ENCODE measurements at regions not wholly inside any gene's neighbourhood (a gene's known extent, or its start where the extent isn't known, plus 50 kb on each side); places are given as distances from the start of the nearest gene placed in this dataset.

- no peak for DNase-seq (ENCODE audit: low spot score, unreplicated experiment)
- TF ChIP-seq CTCF (IDR thresholded peaks at IDR 0.05; ENCODE audit: unreplicated experiment): no peak
- Mint-ChIP-seq H3K9me3 (ENCODE audit: low read depth) (no peaks in the 10 kb centered on the region), H3K4me3 (ENCODE audit: low read depth) (no peak overlapping the region), H3K4me1 (ENCODE audit: low read depth) (peaks cover 27% of the 10 kb centered on the region), H3K27me3 (no peaks in the 10 kb centered on the region), H3K36me3 (ENCODE audit: insufficient read depth) (no peaks in the 10 kb centered on the region), H3K27ac (no peak overlapping the region)
These were observed 137.7 kb upstream of the ZNF608 start for GRCh38 chr5:124884114-124884513.

- Mint-ChIP-seq H3K36me3 (ENCODE audit: insufficient read depth) (no peaks in the 10 kb centered on the region), H3K27me3 (no peaks in the 10 kb centered on the region), H3K27ac (no peak overlapping the region), H3K9me3 (ENCODE audit: low read depth) (no peaks in the 10 kb centered on the region), H3K4me1 (ENCODE audit: low read depth) (peaks cover 34% of the 10 kb centered on the region), H3K4me3 (ENCODE audit: low read depth) (no peak overlapping the region)
- no peak for DNase-seq (ENCODE audit: low spot score, unreplicated experiment)
- no peak for TF ChIP-seq CTCF (IDR thresholded peaks at IDR 0.05; ENCODE audit: unreplicated experiment)
These were observed 139.1 kb upstream of the ZNF608 start for GRCh38 chr5:124885490-124885889.

DNA sequence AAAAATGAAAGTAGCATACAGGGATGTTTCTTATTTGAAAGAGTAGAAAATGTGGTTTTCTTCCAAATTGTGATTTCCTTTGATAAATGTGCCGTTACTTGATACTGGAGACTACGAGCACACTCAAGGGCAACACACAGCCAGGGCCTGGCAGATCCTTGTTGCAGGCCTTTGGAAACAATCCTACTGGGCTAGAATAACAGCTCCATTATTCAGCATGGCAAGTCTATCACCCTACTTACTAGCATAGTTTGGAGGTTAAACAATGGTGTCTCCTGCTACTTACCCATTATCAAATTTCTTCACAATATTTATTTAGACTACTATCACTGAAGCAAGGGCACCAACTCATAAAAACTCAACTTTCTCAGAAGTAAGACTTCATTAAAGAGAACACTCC is 140.8 kb upstream of the ZNF608 start:
- peak overlapping the region; percentile 97 for H3K27ac Mint-ChIP-seq
- no peak for DNase-seq (ENCODE audit: low spot score, unreplicated experiment)

GRCh38 chr5:124888050-124888506 is 141.6 kb upstream of the ZNF608 start:
- peaks cover 38% of the 10 kb centered on the region for H3K4me1 Mint-ChIP-seq (ENCODE audit: low read depth)
- H3K27me3 Mint-ChIP-seq: no peaks in the 10 kb centered on the region
- H3K36me3 Mint-ChIP-seq (ENCODE audit: insufficient read depth): peaks cover 2% of the 10 kb centered on the region
- peak; percentile 45 for TF ChIP-seq CTCF (IDR thresholded peaks at IDR 0.05; ENCODE audit: unreplicated experiment)
- DNase-seq (ENCODE audit: low spot score, unreplicated experiment): no peak
- peak overlapping the region; percentile 34 for H3K4me3 Mint-ChIP-seq (ENCODE audit: low read depth)
- no peaks in the 10 kb centered on the region for H3K9me3 Mint-ChIP-seq (ENCODE audit: low read depth)
- peak overlapping the region; percentile 97 for H3K27ac Mint-ChIP-seq

More for the DNA sequence above, 140.8 kb upstream of the ZNF608 start:
- H3K4me3 Mint-ChIP-seq (ENCODE audit: low read depth): peak overlapping the region; percentile 34
- H3K27me3 Mint-ChIP-seq: no peaks in the 10 kb centered on the region
- H3K9me3 Mint-ChIP-seq (ENCODE audit: low read depth): no peaks in the 10 kb centered on the region
- no peaks in the 10 kb centered on the region for H3K36me3 Mint-ChIP-seq (ENCODE audit: insufficient read depth)
- H3K4me1 Mint-ChIP-seq (ENCODE audit: low read depth): peaks cover 38% of the 10 kb centered on the region
- TF ChIP-seq CTCF (IDR thresholded peaks at IDR 0.05; ENCODE audit: unreplicated experiment): no peak

DNA sequence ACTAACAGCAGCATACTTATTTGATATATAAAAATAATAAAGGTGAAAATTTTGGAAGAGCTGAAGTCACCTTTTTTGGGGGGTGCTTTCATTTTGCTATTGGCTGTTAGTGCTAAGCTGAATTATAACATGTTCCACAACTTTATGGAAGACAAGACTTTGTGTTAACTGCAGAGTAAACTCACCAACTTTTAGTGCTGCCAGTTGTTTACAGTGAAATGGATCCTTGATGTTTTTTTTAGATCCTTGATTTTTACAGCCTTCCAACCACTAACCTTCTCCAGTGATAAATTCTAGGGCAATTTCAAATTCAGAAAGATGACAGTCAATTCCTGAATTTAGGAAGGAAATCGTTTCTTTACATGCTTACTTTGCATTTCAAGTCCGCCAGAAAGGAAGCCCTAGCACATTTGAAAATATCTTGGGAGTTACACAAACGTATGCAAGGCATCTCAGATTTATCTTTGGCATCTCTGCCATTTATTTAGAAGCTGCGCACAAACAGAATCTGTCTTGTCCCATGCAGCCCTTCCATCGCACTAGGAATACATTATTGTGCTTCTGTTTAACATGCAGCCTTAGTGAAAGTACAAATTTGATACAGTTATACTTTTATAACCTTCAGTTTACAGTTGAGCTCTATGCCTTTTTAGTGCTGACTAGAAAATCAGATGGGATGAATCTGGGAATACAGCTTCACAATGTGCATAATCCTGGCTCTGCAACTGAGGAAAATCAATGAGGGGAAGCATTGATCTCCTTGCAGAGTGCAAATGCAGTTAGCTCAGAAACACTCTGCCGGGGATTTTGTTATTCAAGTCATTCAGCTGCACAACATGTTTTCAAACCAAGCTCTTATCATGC is 142.4 kb upstream of the ZNF608 start:
- no peaks in the 10 kb centered on the region for H3K27me3 Mint-ChIP-seq
- H3K36me3 Mint-ChIP-seq (ENCODE audit: insufficient read depth): peaks cover 2% of the 10 kb centered on the region
- H3K4me1 Mint-ChIP-seq (ENCODE audit: low read depth): peaks cover 38% of the 10 kb centered on the region
- H3K9me3 Mint-ChIP-seq (ENCODE audit: low read depth): peaks cover under 1% of the 10 kb centered on the region
- H3K4me3 Mint-ChIP-seq (ENCODE audit: low read depth): peak overlapping the region; percentile 52
- peak overlapping the region; percentile 90 for H3K27ac Mint-ChIP-seq
- no peak for DNase-seq (ENCODE audit: low spot score, unreplicated experiment)
- TF ChIP-seq CTCF (IDR thresholded peaks at IDR 0.05; ENCODE audit: unreplicated experiment): no peak
